ENCODE measurements at regions not wholly inside any gene's neighbourhood (a gene's known extent, or its start where the extent isn't known, plus 50 kb on each side); places are given as distances from the start of the nearest gene placed in this dataset.

GRCh38 chr3:81291586-81291985, 469.9 kb downstream of the GBE1 start:
- TF ChIP-seq POLR2A (IDR thresholded peaks at IDR 0.05) (no peak), CTCF (IDR thresholded peaks at IDR 0.05) (no peak), EP300 (IDR thresholded peaks at IDR 0.05) (no peak), POLR2AphosphoS5 (IDR thresholded peaks at IDR 0.05) (no peak)

Measured in gastroesophageal sphincter (tissue), 3 donors.